HG03432 (cell line): ENCODE measurements at regions not wholly inside any gene's neighbourhood (a gene's known extent, or its start where the extent isn't known, plus 50 kb on each side); places are given as distances from the start of the nearest gene placed in this dataset.
A peak's percentile ranks its signal among the peaks of the same experiment; 100 is the strongest.
"Not testable (repeated sequence)": the region's sequence is repeated elsewhere in the genome, so short reads cannot be mapped to it uniquely, and the experiment has no call there.

Source experiments
- ATAC-seq: cut with Tn5 transposase; IDR thresholded peaks from one replicate; pipeline ENCODE4 v1.9.1; 2021; ENCODE audit warnings: mild to moderate bottlenecking, moderate library complexity; ENCODE audit not compliant: unreplicated experiment

GRCh38 chr11:26896719-26897118, 97.2 kb upstream of the FIBIN start:
- ATAC-seq, result no peak

GRCh38 chr11:26898799-26899198, 95.1 kb upstream of the FIBIN start:
- ATAC-seq, result no peak

- ATAC-seq, result no peak
Observed at GRCh38 chr11:26901162-26901561, 92.8 kb upstream of the FIBIN start.

GRCh38 chr11:26904132-26904531, 89.8 kb upstream of the FIBIN start:
- ATAC-seq, result no peak

DNA sequence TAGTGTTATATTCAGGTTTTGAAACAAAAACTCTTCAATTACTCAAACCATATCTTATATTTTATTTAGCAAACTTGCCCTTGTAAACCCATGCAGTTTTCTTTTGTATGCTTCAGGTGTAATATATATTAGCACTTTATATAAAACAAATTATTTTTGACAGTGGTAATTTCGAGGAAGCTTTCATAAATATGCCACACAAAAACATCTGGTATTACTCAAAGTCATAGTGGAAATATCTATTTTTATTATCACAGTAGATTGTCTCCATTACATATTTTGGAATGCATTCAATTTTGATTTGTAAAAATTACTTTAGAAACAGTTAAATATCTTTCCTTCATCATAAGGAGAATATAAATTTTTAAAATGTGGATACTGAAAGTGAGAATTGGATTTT, 89.1 kb upstream of the FIBIN start:
- no peak for ATAC-seq

DNA sequence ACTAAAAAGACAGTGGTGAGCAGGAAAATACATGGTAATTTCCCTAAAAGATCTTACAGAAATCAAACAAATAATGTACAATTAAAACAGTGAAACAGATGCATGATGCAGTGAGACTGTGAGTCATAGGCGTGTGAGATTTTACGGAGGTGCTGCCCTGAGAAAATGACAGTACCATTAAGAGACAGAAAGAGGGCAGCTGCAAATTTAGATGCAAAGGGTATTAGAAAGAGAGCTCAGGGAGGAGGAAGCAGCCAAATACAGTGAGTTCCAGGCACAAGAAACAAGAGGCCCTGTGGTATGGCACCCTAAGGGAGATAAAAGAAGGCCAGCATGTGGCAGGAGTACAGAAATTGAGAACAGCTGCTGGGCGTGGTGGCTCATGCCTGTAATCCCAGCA, 88.5 kb upstream of the FIBIN start:
- no peak for ATAC-seq

DNA sequence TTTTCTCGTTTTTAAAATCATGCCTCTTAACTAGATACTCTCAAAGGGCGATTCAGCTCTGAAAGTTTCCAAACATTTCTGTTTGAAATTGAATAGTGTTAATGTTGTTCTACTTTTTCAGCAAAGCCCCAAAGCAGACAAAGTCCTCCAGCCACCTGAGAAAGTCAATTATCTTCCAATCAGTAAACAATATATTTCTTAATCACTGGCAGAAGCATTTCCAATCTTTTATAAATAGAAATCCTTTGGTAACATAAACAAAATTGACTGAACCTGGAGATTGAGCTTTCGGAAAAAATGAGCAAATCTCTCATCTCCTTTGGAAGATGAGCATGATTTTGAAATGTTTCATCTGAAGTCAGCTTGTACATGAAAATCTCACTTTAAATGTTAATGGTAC, 84.4 kb upstream of the FIBIN start:
- ATAC-seq, result no peak

DNA sequence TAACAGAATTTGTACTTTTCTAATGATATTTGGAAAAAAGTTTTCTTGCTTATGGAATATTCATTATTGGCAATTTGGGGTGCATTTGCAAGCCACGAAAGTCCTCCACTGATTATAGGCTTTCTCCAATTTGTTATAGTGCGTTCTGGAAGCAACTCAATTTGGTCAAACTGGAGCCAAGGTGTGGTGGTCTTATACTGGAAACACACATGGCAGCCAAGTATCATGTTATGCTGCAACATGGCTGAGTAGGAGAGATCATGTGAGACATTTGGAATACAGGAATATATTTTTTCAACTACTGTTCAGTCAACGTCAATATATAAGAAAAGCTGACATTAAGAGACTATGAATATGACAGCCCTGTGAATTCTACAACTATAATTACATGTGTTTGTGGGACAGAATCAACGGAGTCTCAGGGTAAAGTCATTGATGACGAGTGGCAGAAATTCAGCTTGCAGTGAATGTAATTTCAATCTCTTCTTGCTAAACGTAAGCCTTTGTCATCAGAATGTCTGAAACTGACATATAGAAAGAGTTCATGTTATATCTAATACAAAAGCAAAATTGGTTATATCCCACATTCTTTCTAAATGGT, 83.8 kb upstream of the FIBIN start:
- ATAC-seq, result no peak

DNA sequence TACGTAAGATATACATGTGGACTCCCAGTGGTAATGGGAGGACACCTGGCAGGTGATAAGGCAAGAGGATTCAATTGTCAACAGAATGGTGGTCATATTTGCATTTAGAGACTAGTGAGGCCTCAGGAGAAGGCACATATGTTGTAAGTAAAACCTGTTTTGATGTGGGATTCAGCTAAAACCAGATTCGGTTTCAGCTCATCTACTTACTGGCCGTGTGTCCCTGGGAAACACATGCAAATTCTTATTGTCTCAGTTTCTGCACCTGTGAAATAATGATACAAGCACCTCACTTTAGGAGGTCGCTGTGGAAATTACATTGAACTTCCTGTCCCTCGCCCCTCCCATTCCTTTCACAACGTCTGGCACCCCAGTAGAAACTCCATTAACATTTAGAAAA, 78.9 kb upstream of the FIBIN start:
- ATAC-seq, result peak; percentile 89

DNA sequence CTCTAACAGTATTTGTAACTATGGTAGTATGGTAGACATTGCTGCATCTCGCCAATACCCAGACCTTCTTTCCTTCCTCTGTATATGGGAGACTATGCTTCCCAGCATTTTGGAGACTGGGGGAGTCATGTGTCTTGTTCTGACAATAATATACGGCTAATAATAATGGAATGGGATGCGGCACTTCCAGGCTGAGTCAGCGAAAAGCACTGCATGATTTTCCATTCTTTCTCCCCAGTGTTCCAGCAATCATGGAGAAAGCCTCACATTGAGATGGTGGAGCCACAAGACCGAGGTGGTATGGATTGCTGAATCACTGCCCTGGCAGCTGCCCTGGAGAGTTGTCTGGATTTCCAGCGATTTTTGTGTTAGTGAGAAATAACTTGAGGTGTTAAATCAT, 77.1 kb upstream of the FIBIN start:
- ATAC-seq, result no peak

DNA sequence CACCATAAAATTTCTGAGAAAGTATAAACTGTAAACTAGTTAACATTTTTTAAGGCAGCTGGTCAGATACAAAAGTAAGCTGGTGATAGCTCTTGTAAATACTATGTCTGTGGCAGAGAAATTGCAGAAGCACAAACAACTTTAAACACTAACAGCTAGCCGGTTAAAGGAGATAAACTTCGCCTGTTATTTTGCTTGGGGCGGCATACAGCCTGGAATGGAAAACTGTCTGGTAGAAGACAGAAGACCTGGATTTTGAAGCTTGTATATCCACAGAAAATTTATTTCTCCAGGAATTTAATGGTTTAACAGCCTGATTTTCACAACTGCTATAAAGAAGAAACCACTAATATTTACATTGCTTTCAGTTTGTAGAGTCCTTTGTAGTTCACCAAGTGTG, 65.3 kb upstream of the FIBIN start:
- ATAC-seq, result no peak

DNA sequence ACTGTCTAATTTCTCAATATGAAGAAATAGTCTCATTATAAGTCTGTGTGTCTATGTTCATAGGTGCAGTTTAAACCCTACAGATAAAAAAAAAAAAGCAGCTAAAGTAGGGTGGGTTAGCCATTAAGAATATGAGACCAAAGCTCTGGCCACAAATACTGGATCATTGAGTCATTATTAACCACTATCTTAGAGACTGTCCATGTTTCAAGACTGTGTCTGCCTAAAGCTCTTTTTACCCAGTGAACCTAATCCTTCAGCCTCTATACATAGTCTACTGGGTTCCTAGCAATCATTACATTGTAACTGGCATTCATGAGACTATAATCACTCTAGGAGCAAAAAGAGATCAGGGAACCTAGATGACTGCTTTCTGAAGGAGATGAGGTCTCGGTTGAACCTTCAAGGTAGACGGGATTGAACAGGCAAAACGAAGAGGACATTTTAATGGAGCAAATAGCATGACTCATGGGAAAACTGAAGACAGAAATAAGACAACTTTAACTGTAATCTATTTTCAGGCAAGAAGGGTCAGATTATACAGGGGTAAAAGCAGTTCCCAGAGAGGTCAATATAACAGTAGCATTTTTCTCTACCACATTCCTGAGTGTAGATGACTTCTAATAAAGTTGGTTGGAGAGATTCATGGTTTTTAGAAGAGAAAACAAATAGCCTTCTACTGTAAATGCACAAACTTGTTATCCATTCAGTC, 64.0 kb upstream of the FIBIN start:
- no peak for ATAC-seq

GRCh38 chr11:26930518-26931247, 63.2 kb upstream of the FIBIN start:
- ATAC-seq, result no peak

GRCh38 chr11:26931248-26931631, 62.7 kb upstream of the FIBIN start:
- no peak for ATAC-seq

- ATAC-seq, result no peak
Observed at GRCh38 chr11:26931881-26932280, 62.0 kb upstream of the FIBIN start.

DNA sequence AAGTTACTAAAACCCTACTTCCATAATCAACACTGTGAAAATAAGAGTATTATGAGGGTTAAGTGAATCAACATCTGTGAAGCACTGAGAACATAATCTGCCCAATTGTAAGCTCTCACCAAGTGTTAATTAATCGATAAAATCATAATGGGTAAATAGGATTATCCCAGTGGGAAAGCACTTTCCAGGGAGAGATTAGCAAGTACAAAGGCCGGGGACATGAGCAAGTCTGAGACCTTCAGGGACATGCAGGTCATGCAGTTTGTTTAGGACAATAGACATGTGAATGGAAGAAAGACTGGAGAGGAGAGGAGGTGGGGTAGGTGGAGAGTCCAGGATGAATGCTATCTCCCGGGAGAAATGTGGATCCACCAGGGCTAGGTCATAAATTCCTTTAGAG, 57.8 kb upstream of the FIBIN start:
- no peak for ATAC-seq

DNA sequence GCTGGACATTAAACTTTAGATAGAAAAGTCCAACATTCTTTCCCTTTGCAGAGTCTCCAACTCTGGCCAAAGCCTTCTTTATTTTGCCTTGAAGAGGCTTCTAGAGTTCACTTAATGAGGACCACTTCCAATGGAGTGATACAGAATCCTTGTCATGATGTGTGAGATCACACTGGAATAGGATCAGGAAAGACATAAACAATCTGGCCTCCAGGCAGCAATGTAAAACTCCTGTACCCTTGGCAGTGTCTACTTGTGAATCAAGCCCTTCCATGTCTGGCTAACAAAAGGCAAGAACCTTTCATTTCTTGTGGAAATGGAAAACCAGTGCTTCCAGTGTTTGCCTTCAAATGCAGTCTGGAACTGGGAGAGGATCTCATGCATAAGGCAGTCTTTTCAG, 56.5 kb upstream of the FIBIN start:
- ATAC-seq, result no peak

- ATAC-seq, result not testable (repeated sequence)
Observed at GRCh38 chr11:26940501-26940900, 53.4 kb upstream of the FIBIN start.

GRCh38 chr11:26942356-26942755, 51.6 kb upstream of the FIBIN start:
- ATAC-seq, result no peak

GRCh38 chr11:26943636-26944035, 50.3 kb upstream of the FIBIN start:
- ATAC-seq, result no peak
